ENCODE measurements at regions not wholly inside any gene's neighbourhood (a gene's known extent, or its start where the extent isn't known, plus 50 kb on each side); places are given as distances from the start of the nearest gene placed in this dataset.
"Not testable (repeated sequence)": the region's sequence is repeated elsewhere in the genome, so short reads cannot be mapped to it uniquely, and the experiment has no call there.

DNA sequence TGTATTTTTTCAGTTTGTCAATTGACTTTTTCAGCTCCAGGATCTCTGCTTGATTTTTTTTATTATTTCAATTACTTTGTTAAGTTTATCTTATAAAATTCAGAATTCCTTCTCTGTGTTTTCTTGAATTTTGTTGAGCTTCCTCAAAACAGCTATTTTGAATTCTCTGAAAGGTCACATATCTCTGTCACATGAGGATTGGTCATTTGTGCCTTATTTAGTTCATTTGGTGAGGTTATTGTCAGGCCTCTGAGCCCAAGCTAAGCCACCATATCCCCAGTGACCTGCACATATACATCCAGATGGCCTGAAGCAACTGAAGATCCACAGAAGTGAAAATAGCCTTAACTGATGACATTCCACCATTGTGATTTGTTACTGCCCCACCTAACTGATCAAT lies 98.4 kb upstream of the SETMAR start:
- not testable (repeated sequence) for H3K9me3 ChIP-seq (ENCODE audit: low read length); H2AFZ ChIP-seq (ENCODE audit: low read depth, low read length); H3K27me3 ChIP-seq (ENCODE audit: insufficient read depth, low read length); H3K4me1 ChIP-seq (ENCODE audit: insufficient read depth, low read length); H3K4me3 ChIP-seq (ENCODE audit: low read length); H3K36me3 ChIP-seq (ENCODE audit: insufficient read depth, low read length)

DNA sequence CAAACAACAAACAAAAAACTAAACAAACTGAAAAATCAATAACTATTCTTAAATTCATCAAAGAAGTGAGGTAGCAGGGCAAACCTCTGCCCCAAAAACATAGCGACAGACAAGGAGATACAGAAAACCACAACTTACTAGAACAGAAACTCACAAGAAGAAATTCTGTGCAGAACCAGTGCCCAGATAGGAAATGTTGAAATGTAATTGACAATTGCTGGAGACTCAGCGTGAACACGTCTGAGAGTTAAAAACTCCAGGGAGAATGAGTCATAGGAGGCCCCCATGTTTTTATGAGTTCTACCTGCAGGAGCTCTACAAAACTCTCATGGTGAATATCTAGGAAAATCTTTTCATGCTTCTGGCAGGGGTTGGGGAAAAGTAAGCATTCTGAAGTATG lies 95.5 kb upstream of the SETMAR start:
- Histone ChIP-seq H3K36me3 (ENCODE audit: insufficient read depth, low read length) (no peaks in the 10 kb centered on the region), H3K4me1 (ENCODE audit: insufficient read depth, low read length) (no peaks in the 10 kb centered on the region), H3K27me3 (ENCODE audit: insufficient read depth, low read length) (no peaks in the 10 kb centered on the region), H3K9me3 (ENCODE audit: low read length) (no peaks in the 10 kb centered on the region), H2AFZ (ENCODE audit: low read depth, low read length) (no peak overlapping the region), H3K4me3 (ENCODE audit: low read length) (no peak overlapping the region)

DNA sequence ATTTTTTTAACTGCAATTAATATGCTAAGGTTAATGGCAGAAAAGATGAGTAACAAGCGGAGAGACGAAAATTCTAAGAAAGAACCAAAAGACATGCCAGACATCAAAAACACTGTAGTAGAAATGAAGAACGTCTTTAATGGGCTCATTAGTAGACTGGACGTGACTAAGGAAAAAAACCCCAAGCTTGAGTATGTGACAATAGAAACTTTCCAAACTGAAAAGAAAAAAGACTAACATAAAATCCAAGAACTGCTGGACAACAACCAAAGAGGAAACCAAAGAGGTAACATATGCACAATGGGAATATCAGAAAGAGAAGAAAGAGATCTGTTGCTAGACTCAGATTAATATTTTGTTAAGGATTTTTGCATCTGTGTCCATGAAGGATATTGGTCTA lies 94.6 kb upstream of the SETMAR start:
- no peak overlapping the region for H2AFZ ChIP-seq (ENCODE audit: low read depth, low read length)
- H3K27me3 ChIP-seq (ENCODE audit: insufficient read depth, low read length), result no peaks in the 10 kb centered on the region
- no peaks in the 10 kb centered on the region for H3K36me3 ChIP-seq (ENCODE audit: insufficient read depth, low read length)
- no peaks in the 10 kb centered on the region for H3K4me1 ChIP-seq (ENCODE audit: insufficient read depth, low read length)
- H3K4me3 ChIP-seq (ENCODE audit: low read length), result no peak overlapping the region
- no peaks in the 10 kb centered on the region for H3K9me3 ChIP-seq (ENCODE audit: low read length)

DNA sequence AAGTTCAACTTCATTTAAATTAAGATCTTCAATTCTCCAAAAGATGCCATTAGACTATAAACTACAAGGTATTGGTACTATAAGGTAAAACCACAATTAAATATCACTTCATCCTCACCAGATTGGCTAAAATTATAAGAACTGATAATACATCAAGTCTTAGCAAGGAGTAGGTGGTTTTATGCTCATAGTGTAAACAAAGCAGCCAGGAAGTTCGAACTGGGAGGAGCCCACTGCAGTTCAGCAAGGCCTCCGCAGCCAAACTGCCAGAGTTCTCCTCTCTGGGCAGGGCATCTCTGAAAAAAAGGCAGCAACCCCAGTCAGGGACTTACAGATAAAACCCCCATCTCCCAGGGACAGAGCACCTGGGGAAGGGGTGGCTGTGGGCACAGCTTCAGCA lies 91.6 kb upstream of the SETMAR start:
- H3K4me1 ChIP-seq (ENCODE audit: insufficient read depth, low read length), result no peaks in the 10 kb centered on the region
- H3K9me3 ChIP-seq (ENCODE audit: low read length), result no peaks in the 10 kb centered on the region
- H3K27me3 ChIP-seq (ENCODE audit: insufficient read depth, low read length), result no peaks in the 10 kb centered on the region
- no peaks in the 10 kb centered on the region for H3K36me3 ChIP-seq (ENCODE audit: insufficient read depth, low read length)
- H3K4me3 ChIP-seq (ENCODE audit: low read length), result no peak overlapping the region
- no peak overlapping the region for H2AFZ ChIP-seq (ENCODE audit: low read depth, low read length)

DNA sequence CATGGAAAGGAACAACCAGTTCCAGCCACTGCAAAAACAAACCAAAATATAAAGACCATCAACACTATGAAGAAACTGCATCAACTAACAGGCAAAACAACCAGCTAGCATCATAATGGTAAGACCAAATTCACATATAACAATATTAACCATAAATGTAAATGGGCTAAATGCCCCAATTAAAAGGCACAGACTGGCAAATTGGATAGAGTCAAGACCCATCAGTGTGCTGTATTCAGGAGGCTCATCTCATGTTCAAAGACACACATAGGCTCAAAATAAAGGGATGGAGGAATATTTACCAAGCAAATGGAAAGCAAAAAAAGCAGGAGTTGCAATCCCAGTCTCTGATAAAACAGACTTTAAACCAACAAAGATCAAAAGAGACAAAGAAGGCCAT lies 89.7 kb upstream of the SETMAR start:
- not testable (repeated sequence) for H3K27me3 ChIP-seq (ENCODE audit: insufficient read depth, low read length); H3K9me3 ChIP-seq (ENCODE audit: low read length); H2AFZ ChIP-seq (ENCODE audit: low read depth, low read length); H3K4me3 ChIP-seq (ENCODE audit: low read length); H3K4me1 ChIP-seq (ENCODE audit: insufficient read depth, low read length); H3K36me3 ChIP-seq (ENCODE audit: insufficient read depth, low read length)

DNA sequence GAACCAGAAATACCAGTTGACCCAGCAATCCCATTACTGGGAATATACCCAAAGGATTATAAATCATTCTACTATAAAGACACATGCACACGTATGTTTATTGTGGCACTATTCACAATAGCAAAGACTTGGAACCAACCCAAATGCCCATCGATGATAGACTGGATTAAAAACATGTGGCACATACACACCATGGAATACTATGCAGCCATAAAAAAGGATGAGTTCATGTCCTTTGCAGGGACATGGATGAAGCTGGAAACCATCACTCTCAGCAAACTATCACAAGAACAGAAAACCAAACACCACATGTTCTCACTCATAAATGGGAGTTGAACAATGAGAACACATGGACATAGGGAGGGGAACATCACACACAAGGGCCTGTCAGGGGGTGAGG lies 86.2 kb upstream of the SETMAR start:
- not testable (repeated sequence) for H3K36me3 ChIP-seq (ENCODE audit: insufficient read depth, low read length); H3K4me3 ChIP-seq (ENCODE audit: low read length); H3K9me3 ChIP-seq (ENCODE audit: low read length); H3K27me3 ChIP-seq (ENCODE audit: insufficient read depth, low read length); H2AFZ ChIP-seq (ENCODE audit: low read depth, low read length); H3K4me1 ChIP-seq (ENCODE audit: insufficient read depth, low read length)

DNA sequence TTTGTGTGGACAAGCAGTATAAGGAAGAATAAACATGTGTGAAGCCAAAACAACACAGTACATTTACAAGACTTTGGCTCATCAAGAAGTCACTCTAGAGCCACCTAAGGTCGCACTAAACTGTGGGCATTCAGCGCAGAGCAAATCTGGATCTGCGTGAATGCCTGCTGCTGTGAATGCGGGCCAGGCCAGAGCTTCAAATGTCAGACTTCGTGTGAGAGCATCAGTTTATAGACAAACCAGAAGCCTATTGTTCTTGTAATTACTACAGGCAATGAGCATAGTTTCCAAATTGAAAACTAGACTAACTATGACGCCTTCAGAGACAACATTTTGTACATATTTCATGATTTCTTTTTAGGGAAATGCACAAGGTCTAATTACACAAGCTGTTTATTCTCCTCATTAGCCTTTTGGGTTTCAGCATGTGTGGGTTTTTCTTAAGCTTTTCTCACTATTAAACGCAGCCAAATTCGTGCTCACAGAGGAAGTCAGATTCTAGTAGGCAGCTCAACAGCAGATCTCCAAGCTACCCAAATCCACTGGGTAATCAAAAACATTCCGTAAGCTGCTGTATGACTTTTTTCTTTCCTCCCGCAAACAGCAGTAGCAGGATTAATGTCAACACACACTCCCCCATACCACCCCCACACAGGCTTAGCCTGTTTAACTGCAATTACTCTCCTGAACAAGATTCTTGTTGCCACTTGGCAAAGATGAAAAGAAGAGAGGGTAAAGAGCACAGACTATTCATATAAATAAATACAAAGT lies 84.5 kb upstream of the SETMAR start:
- no peak overlapping the region for H3K4me3 ChIP-seq (ENCODE audit: low read length)
- H3K9me3 ChIP-seq (ENCODE audit: low read length), result no peaks in the 10 kb centered on the region

DNA sequence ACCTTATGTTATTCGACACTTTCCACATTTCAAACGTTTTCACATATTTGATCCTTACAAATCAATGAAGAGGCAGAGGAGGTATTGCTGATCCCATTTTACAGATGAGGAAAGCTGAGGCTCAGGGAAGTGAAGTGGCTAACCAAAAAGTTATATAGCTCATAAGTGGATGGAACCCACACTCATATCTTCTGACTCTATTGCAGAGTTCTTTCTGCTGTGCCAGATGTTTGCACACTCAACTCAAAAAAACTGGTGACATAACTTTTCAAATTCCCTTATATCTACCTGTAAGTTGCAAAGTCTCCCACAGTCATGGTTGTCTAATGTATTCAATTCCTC lies 84.0 kb upstream of the SETMAR start:
- no peaks in the 10 kb centered on the region for H3K36me3 ChIP-seq (ENCODE audit: insufficient read depth, low read length)
- H2AFZ ChIP-seq (ENCODE audit: low read depth, low read length), result no peak overlapping the region
- H3K27me3 ChIP-seq (ENCODE audit: insufficient read depth, low read length), result no peaks in the 10 kb centered on the region

More for the DNA sequence above, 84.5 kb upstream of the SETMAR start:
- no peaks in the 10 kb centered on the region for H3K4me1 ChIP-seq (ENCODE audit: insufficient read depth, low read length)
- H3K27me3 ChIP-seq (ENCODE audit: insufficient read depth, low read length), result no peaks in the 10 kb centered on the region
- H2AFZ ChIP-seq (ENCODE audit: low read depth, low read length), result no peak overlapping the region
- no peaks in the 10 kb centered on the region for H3K36me3 ChIP-seq (ENCODE audit: insufficient read depth, low read length)

DNA sequence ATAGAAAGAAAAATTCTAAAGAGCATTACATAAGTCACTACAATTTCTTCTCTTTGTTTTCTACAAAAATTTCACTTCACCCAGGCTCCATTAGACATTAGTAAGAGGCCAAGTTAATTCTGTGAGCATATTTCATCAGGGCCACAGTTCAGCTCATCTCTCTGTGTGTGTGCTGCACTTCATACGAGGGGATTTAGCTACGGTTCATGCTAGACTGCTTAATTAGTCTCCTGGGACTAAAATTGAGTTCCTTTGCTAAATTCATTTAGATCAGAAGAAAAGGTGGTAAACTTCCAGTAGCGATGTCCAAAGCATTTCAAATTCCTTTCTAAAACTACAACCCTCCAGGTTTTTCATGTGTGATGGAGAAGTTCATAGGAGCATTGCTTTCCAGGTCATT lies 83.1 kb upstream of the SETMAR start:
- Histone ChIP-seq H3K4me3 (ENCODE audit: low read length) (no peak overlapping the region), H2AFZ (ENCODE audit: low read depth, low read length) (no peak overlapping the region), H3K9me3 (ENCODE audit: low read length) (no peaks in the 10 kb centered on the region), H3K36me3 (ENCODE audit: insufficient read depth, low read length) (no peaks in the 10 kb centered on the region), H3K4me1 (ENCODE audit: insufficient read depth, low read length) (no peaks in the 10 kb centered on the region), H3K27me3 (ENCODE audit: insufficient read depth, low read length) (no peaks in the 10 kb centered on the region)

More for the DNA sequence above, 84.0 kb upstream of the SETMAR start:
- no peaks in the 10 kb centered on the region for H3K9me3 ChIP-seq (ENCODE audit: low read length)
- no peaks in the 10 kb centered on the region for H3K4me1 ChIP-seq (ENCODE audit: insufficient read depth, low read length)
- no peak overlapping the region for H3K4me3 ChIP-seq (ENCODE audit: low read length)

DNA sequence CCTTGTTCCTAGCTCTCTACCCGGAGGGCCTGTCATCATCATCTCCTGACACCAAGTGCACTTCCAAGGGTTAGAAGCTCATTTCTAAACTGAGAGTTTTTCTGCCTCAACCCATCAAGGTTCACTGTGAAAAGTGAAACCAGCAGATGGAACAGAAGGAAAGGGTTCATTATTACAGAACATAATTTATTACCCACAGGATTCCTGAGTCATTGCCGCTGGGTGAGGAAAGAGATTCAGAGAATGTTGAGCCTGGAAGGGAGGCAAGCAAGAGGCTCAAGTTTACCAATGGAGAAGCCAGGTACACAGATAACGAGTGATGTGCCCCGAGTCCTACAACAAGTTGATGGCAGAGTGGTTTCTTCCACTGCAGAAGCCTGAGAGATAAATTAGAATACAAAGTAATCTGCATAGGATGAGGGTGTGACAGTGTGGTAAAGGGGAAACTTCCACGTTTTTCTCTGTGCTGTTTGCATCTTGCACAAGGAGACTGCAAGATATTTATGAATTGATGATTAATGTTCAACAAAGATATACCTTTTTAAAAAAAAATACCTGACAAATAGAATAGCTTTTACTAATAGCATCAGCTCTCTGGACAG lies 80.5 kb upstream of the SETMAR start:
- Histone ChIP-seq H3K4me1 (ENCODE audit: insufficient read depth, low read length) (no peaks in the 10 kb centered on the region), H3K4me3 (ENCODE audit: low read length) (no peak overlapping the region), H2AFZ (ENCODE audit: low read depth, low read length) (no peak overlapping the region), H3K36me3 (ENCODE audit: insufficient read depth, low read length) (no peaks in the 10 kb centered on the region), H3K9me3 (ENCODE audit: low read length) (no peaks in the 10 kb centered on the region), H3K27me3 (ENCODE audit: insufficient read depth, low read length) (no peaks in the 10 kb centered on the region)

DNA sequence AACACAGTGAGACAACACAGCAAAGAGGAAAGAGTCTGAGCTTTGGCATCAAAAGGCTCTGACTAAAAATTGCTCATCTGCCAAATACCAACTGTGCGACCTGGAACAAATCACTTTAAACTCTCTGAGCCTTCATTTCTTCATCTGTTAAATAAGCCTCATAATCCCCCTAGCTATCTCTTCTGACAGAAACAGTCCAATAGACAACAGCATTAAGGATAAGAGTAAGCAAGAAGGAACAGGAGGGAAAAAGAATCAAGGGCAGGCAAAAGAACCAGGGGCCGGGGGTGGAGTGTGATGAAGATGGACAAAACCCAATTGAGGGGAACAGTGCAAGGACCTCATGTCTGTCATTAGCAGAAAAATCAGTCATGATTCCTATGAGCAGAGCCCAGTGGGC lies 79.4 kb upstream of the SETMAR start:
- Histone ChIP-seq H3K36me3 (ENCODE audit: insufficient read depth, low read length) (no peaks in the 10 kb centered on the region), H3K27me3 (ENCODE audit: insufficient read depth, low read length) (no peaks in the 10 kb centered on the region), H3K4me1 (ENCODE audit: insufficient read depth, low read length) (no peaks in the 10 kb centered on the region), H3K9me3 (ENCODE audit: low read length) (no peaks in the 10 kb centered on the region), H3K4me3 (ENCODE audit: low read length) (no peak overlapping the region), H2AFZ (ENCODE audit: low read depth, low read length) (no peak overlapping the region)

DNA sequence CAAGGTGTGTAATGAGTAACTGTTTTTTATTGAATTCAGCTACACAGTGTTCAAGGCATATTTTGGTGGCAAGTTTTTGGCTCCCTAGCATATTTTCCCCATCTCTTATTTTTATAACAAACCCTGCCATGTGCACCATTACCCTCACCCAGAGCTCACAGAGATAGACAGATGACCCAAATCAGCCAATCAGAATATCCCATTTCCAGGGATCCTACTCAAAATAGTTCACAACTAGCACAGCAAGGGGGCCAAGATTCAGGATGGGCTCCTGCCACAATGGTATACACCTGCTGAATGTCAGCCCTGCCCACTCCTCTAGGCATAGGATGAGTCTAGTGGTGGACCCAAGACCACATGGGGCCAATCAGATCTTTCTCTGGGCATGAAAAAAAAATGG lies 78.8 kb upstream of the SETMAR start:
- no peaks in the 10 kb centered on the region for H3K36me3 ChIP-seq (ENCODE audit: insufficient read depth, low read length)
- H3K4me1 ChIP-seq (ENCODE audit: insufficient read depth, low read length), result no peaks in the 10 kb centered on the region
- no peak overlapping the region for H2AFZ ChIP-seq (ENCODE audit: low read depth, low read length)
- H3K4me3 ChIP-seq (ENCODE audit: low read length), result no peak overlapping the region
- no peaks in the 10 kb centered on the region for H3K27me3 ChIP-seq (ENCODE audit: insufficient read depth, low read length)
- no peaks in the 10 kb centered on the region for H3K9me3 ChIP-seq (ENCODE audit: low read length)

DNA sequence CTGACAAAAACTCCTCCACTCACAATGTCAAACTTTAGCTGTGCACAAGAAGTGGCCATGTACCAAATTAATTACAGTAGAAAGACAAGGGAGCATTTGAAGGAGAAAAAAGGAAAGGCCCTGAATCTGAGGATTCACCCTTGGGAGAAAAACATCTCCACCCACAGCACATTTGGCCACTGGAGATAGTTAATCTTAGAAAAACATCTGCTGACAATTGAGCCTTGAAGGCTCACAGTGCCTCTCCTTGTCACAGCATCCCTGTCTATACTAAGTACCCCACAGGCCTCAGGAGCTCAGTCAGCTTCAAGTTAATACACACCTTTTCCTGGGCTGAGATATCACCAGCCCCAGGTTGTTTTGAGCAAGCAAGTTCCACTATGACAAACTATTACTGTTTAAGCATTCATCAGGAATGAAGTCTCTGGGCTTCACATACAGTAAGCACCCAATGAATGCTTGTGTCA lies 78.1 kb upstream of the SETMAR start:
- H3K4me1 ChIP-seq (ENCODE audit: insufficient read depth, low read length), result no peaks in the 10 kb centered on the region
- no peaks in the 10 kb centered on the region for H3K27me3 ChIP-seq (ENCODE audit: insufficient read depth, low read length)
- no peaks in the 10 kb centered on the region for H3K36me3 ChIP-seq (ENCODE audit: insufficient read depth, low read length)
- no peak overlapping the region for H3K4me3 ChIP-seq (ENCODE audit: low read length)
- no peaks in the 10 kb centered on the region for H3K9me3 ChIP-seq (ENCODE audit: low read length)
- no peak overlapping the region for H2AFZ ChIP-seq (ENCODE audit: low read depth, low read length)

DNA sequence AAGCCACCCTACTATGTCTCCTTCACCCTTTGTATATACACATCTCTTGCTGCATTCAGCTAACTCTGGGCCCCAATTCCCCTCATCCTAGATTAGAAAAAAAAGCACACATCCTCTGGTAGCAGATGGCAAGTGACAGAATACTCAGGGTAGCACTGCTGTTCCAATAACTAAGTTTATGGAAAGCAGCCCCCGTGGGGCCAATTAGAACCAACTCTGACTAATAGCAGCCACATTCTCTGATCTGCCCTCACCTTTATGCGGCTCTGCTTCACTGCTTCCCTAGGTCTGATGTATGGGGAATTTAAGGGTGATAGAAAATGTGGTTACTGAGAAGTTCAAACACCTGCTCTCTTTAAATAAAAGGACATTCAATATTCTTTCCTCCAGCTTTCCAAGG lies 74.9 kb upstream of the SETMAR start:
- H3K4me1 ChIP-seq (ENCODE audit: insufficient read depth, low read length), result no peaks in the 10 kb centered on the region
- no peak overlapping the region for H3K4me3 ChIP-seq (ENCODE audit: low read length)
- no peak overlapping the region for H2AFZ ChIP-seq (ENCODE audit: low read depth, low read length)
- no peaks in the 10 kb centered on the region for H3K9me3 ChIP-seq (ENCODE audit: low read length)
- no peaks in the 10 kb centered on the region for H3K36me3 ChIP-seq (ENCODE audit: insufficient read depth, low read length)
- H3K27me3 ChIP-seq (ENCODE audit: insufficient read depth, low read length), result no peaks in the 10 kb centered on the region
